Stimulated activated CD8-positive, alpha-beta memory T cell treated with anti-CD3 and anti-CD28 coated beads, Interleukin-7, amount 100 ng/mL, for 24 hours (primary cell): ENCODE measurements at regions not wholly inside any gene's neighbourhood (a gene's known extent, or its start where the extent isn't known, plus 50 kb on each side); places are given as distances from the start of the nearest gene placed in this dataset.
"Not testable (repeated sequence)": the region's sequence is repeated elsewhere in the genome, so short reads cannot be mapped to it uniquely, and the experiment has no call there.

Experiments used
- DNase-seq: peaks from one replicate; pipeline ENCODE4 v3.0.0-alpha.2; 2020; ENCODE audit warnings: low read depth

DNA sequence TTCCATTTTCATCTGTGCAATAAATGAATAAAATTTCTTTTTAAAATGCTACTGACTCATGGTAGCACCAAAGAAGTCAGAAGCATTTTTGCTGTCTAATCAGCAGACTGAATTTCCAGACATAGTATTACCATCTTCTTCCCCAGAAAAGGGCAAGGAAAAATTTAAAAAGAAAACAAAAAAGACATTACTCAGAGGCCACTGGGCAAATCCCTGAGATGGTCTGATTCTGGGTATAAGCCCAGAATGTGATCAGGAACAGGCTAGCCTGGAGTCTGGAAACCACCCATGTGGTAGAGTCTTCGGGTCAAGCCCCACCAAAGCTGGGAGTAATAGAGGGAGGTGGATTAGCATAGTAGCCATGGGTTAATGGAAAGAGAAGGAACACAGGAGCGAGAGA, 342.8 kb downstream of the FBXW7 start:
- DNase-seq, result no peak

DNA sequence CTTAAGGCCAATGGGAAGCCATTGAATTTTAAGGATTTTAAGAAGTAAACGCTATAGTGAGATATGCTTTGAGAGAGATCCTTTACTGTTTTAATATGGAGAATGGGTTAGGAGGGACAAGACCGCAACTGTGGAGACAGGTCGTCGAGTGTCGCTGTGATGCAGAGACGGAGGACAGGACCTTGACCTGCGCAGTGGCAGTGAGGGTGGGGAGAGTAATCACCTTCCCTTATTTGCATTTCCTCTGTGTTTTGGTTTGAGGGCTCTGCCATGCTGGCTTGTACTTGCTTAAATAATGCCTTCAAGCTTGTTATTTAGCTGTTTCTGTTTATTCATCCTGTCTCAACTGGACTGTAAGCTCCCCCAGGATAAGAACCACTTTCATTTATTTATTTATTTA, 345.0 kb downstream of the FBXW7 start:
- DNase-seq, result no peak

DNA sequence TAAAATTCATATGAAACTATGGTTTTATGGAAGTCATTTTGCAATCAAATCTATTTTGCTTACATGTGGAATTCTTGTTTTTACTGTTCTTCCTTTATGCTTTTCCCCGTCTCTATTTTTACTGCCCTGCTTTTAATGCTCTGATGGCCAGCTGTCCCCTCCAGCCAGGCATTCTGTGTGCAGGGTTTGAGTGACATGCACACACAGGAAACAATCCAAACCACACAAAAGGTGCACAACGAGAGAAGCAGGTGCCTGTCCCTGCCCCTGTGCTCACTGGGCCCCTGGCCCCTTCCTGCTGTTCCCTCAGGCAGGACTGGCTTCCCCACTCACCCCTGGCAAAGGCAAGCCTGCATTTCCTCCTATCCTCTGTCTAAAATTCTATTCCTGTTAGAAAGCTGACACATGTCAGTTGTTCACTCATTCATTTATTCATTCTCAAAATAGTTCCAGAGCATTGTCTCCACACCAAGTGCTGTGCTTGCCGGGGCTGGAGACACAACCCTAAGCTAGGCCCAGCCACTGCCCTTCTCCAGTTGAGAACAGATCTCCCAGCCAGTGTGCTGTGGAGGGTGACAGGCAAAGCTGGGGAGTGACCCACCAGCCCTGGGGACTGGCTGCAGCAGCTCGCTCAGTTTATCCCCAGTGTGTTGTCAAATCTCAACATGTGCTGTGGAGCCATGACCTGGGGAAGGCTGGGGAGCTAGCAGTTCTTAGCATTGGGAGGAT, 346.3 kb downstream of the FBXW7 start:
- no peak for DNase-seq

DNA sequence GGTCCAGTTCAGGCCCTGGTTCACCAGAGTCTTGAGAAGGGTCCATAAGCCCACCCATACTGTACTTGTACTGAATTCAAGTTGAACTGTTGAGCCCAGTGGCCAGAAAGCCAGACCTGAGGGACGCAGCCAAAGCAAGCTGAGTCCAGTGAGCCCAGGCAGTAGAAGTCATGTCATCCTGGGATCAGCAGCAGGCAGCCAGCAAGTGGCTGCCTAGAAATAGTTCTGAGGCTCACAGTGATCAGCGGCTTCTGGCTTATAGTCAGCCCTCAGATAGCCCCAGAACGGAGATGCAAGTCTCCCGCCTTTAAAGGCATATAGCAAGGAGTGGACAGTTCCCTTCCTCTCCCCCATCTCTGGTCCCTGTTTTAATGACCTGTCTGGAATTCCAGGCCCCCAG, 347.1 kb downstream of the FBXW7 start:
- DNase-seq, result no peak

DNA sequence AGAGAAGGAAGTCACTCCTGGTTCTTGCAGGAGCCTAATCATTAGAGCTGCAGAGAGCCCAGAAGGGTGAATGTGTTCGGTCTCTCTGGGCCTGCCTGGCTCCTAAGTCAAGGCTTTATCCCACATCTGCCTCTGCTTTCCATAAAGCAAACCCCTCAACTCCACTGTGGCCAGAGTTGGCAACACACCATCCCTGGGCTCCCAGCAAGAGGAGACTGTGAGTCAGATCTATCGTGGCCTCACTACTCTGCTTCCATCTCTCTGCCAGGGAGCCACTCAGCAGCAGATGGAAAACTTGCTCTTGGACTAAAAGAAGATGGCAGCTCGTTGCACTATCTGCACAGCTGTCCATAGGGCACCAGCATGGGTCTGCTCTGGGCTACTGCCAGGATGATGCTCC, 348.2 kb downstream of the FBXW7 start:
- no peak for DNase-seq

DNA sequence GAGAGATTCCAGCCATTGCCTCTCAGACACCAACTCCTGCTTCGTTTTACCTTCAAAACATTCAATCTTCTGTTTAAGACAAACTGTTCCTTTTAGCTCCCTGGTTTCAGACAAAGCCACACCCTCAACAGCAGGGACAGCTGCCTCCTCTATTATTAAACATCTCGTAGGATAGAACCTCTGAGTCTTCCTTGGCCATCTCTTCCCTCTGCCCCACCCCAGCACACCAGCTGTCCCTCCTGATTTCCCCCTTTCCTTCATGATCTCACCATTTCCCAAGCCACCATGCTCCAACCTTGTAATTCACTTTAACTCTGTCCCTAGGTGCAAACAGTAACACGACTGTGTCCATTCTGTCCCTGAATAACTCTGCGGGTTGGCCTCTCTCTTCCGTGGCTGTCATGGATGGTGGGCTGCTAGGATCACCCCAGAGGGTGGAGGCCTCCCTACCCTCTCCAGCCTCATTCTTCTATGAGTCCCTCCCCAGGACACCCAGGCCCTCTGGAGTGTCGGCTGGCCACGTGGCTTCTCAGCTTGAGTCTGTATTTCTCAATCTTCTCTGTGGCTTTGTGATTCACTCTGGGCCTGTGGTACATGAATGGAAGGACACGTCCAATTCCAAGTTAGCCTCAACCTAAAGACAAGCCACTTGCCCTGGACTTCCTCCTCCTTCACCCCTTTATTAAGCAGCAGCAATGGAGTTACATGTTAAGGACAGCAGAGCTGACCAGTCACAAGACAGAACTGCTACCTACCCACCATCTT, 349.9 kb downstream of the FBXW7 start:
- no peak for DNase-seq

DNA sequence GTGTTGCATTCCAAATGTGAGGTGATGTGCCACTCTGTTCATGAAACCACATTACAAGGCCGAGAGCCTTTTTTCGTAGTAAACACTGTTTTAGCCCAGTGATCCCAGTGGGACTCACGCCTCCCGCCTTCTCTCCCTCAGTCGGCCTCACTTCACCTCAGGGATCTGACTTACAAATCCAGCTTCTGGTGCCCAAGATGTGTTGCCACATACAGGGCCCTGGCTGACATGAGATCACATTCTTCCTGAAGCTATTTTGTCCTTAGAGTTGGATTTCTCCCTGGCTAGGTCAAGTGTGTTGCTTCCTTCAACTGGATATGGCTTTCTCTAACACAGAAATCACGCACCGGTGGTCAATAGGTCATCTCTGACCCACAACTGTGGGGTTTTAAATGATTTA, 354.7 kb downstream of the FBXW7 start:
- no peak for DNase-seq

DNA sequence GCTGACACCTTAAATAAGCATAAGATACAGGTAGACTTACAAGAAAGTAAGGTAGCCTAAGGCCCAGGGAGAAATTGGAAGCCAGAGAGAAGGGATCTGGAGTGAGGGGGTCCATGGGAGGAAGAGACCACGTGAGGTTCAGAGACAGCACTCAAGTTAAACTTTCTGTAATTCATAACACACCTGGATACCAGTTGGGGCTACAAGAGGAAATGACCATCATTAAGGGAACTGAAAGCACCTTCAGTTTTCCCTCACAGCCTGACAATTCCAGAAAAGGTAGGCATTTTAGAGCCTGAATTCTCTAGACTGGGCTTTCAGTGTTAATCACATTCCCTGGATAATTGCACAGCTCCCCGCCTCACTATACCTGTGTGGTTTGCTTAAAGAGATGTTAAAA, 355.5 kb downstream of the FBXW7 start:
- DNase-seq, result no peak

DNA sequence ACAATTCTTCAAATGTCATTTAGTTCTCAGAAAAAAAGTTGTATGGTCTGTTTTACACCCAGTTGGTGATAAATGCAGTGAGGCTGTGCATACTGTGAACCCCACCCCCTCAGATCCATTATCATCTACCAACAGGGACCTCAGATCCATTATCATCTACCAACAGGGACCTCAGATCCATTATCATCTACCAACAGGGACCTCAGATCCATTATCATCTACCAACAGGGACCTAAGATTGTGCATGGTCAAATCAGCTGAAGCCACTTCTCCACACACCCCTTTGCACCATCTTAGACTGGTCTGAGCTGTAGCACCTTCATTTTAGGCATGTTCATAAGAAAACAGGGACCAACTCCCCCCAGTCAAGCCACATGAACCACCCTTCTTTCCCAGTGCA, 358.4 kb downstream of the FBXW7 start:
- DNase-seq, result not testable (repeated sequence)

DNA sequence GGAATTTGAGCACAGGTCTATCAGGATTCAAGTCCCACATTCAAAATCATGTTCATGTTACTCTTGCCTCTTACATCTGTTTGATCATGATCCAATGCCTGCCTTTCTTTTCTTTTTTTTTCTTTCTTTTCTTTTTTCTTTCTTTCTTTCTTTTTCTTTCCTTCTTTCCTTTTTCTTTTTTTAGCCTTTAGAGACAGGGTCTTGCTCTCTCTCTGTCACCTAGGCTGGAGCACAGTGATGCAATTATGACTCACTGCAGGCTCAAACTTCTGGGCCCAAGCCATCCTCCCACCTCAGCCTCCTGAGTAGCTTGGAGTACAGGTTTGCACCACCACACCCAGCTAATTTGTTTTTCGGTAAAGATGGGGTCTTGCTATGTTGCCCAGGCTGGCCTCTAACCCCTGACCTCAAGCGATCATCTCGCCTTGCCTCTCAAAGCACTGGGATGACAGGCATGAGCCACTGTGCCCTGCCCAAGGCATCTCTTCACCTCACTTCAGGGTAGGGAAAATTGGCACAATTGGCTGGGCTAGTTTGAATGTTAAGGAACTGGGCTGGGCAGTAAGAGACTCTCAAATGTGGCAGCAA, 359.2 kb downstream of the FBXW7 start:
- DNase-seq, result no peak

DNA sequence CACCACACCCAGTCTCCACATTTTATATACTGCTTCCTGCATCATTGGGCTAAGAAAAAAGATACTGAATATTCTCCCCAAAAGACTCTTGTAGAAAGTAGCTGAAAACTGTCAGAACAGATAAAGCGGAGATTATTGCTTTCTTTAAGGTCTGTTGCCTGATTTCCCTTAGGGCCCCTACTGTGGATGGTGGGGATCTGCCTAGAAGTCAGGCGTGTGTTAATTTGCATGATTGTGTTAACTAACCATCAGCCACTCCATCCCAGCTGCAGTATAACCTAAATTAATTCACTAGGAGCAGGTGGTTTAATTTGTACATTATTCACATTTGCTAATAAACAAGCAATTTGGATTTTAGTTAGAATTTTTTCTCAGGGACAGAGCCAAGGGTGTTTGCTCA, 360.3 kb downstream of the FBXW7 start:
- no peak for DNase-seq

DNA sequence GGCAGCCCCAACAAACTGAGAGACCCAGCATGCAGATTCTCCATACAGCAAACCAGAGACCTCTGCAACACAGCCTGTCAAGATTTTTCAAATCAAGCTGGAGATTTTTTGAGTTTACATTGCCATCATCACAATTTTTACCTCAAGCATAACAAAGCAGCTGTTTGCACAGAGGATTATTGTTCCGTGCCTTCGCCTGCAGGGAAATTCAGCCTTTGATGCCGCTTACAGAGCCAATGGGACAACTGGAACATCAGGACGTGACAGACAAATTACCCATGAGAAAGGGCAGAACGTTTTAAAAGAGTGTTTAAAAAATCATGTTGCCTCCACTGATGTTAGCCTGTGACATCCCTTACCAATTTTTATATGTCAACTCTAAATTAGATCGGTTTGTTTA, 363.7 kb downstream of the FBXW7 start:
- no peak for DNase-seq

DNA sequence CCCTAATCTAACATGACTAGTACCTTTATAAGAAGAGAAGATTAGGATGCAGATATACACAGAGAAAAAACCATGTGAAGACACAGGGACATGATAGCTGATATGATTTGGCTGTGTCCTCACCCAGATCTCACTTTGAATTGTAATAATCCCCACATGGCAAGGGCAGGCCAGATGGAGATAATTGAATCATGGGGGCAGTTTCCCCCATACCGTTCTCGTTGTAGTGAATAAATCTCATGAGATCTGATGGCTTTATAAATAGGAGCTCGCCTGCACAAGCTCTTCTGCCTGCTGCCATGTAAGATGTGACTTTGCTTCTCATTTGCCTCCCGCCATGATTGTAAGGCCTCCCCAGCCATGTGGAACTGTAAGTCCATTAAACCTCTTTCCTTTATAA, 364.3 kb downstream of the FBXW7 start:
- DNase-seq, result no peak

DNA sequence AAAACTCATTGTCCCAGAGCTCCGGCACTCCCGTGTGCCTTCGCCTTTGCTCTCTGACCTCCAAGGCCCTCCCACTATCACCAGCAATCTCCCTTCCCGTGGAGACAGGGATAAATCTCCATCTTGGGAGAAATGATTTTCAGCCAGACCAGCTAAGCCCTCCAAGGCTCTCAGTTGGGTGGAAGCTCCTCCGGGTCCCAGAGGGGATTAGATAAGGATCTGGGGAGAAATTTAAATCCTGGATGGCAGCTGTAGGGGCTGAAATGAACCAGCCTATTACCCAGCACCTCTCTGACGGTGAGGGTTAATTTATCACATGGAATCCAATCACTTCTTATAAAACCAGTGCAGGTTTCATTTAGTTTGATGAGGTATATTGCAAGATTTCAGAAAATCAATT, 366.2 kb downstream of the FBXW7 start:
- DNase-seq, result no peak

DNA sequence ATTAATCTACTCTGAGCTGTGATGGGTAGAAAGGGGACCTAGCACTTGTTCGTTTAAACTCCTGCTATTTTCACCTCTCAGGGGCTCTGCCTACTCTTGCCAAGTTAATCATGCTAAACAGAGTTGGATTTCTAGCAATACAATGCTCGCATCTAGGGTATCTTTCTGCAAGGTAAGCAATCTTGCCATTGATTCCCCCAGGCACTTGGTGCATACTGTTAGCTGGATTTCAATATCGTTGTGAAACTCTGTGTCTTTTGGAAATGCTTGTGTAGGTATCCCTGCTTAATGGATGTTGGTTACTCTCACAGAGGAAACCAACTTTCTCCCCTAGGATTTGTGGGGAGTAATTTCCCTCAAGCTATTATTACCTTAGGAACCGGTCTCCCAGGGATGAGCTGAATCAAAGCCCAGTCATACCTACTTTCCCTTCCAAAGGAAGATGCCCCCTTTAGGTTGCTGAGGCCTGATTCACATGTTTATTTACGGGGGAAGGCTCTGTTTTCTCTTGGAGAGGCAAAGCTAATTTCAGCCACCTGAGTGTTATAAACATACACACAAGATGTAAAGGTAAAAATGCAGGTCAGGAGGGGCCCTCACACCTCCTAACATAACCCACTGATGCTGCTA, 366.8 kb downstream of the FBXW7 start:
- DNase-seq, result no peak

DNA sequence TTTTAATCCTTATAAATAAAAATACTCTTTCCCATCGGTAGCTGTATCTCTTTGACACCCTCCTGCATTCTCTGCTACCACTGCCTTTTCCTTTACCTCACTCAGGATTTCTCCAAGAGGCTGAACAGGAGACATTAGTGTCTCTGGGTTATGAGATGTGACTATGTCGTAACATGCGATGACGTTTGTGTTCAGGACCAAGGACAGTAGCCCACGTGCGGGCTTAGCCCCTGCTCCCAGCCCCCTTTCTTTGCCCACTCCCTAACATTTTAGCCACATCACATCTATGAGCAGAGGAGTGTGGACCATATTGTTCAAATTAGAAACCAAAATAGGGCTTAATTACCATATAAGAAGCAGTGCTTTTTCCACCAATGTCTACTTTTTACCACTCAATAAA, 369.3 kb downstream of the FBXW7 start:
- DNase-seq, result no peak

DNA sequence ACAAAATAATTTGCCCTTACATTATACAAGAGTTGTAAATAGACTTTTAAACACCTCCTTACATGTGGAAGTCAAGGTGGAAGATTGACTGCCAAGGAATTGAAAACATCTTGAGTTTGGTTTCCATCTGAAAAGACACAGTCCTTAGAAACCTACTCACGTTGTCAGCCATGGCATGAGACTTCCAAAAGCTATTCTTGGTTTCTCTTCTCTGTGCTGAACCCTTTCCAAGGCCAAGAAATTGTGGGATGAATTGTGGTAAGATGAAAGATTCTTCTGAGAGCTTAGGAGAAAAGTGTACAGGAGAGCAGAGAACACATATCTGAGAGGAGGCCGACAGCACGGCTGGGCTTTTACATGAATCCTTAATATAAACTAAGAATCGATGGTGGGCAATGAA, 370.0 kb downstream of the FBXW7 start:
- DNase-seq, result no peak

DNA sequence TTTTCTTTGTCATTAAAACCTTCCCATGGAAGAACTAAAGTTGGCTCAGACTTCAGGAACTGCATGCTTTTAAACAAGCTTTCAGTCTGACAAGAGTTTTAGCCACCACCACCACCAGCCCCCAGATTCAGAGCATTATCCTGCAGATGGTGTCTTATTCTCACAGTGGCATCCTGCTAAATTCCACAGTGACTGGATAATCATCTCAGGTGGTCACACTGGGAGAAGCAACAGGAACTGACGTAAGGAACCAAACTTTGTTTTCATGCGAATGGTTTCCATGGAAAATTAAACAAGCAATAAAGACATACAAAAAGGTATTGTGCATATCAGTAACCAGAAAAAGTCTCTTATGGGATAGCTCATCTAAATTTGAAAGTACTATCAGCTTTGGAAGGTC, 370.7 kb downstream of the FBXW7 start:
- DNase-seq, result no peak

DNA sequence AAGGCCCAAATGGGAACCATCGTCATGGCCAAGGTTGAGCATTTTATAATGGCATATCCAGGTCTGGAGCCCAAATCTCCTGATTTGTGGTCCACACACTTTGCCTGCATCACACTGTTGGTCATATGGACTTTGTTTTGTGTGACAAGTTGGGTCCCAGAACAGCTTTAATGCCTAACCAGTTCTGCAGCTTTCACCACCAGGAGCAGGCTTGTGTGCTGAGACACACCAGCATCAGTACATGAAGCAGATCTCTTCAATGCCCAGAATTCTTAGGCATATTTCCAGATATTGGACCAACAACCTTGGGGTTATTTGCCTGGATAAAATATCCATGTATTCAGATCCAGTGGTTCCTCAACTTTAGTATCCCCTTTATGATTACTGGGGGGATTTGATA, 371.3 kb downstream of the FBXW7 start:
- DNase-seq, result no peak

DNA sequence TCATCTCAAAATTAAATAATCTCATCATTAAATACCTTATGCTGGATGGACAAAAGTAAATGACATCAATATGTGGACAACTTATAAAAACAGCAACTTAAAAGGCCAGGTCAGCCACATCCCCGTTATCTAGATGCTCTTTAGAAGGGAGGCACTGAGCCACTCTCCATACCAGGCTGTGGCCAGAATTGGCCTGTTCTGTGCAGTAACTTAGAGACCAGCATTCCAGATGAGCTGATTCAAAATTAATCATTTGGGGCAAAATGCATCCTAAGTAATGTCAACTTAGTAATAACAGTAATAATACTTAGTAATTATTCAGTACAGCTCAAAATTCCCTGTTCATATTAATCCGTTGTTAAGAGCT, 373.6 kb downstream of the FBXW7 start:
- no peak for DNase-seq

DNA sequence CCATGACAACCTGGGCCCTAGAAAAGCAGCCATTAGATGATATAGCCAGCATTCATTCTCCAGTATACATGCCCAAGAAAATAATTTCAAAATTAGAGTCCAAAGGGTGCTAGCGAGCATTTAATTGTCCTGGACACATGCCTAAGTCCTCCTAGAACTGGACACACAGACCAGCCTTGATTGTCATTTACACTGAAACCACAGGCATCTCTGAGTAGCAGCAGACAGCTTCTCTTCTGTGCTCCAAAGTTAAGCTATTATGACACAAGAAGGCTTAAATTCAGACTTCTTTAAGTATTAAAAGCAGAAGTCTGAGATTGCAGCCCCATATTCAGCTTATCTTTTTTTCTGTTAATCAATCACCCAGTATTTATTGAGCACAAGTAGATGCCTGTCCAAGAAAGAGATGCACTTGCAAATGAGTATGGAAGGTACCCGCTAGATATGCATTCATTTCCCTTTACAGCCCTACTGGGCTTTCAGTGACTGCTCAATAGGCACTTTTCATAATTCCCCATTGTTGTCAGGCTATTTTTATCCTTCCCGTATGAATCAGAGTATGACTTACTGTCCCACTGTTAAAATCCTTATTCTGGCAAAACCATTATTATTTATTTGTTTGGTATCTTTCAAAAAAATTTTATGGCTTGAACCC, 374.1 kb downstream of the FBXW7 start:
- no peak for DNase-seq

DNA sequence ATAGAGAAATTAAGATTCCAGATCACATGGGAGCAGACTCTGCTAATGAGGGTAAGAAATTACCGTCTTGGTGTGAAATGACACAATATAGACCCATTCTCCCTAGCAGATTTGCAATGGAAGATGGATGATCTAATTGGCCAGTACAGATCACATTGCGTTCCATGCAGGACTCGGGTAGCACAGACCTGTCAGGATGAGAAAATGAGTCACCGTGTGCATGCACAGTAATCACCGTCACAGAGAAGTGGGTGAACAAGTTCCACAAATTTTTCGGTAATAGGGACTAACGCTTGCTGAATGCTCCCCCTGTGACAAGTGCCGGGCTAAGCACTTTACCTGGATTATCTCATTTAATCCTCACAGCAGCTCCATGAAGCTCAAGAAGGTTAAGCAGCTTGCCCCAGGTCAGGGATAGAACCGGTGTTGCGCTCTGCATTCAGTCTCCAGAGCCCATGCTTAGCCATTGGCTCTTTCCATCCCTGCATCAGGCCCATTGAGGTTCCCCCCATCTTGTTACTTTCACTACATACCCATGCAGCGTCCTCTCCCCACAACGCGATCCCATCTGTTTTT, 375.6 kb downstream of the FBXW7 start:
- DNase-seq, result no peak
